Activated B cell treated with CpG ODN at 0.5 μM for 24 hours (primary cell): ENCODE measurements at regions not wholly inside any gene's neighbourhood (a gene's known extent, or its start where the extent isn't known, plus 50 kb on each side); places are given as distances from the start of the nearest gene placed in this dataset.

ENCODE experiments used
- ATAC-seq: fragments of 200-7000 bp; cut with Tn5 transposase; one replicate; pipeline ENCODE4 v1.10.0; 2021; ENCODE audit warnings: low read depth, mild to moderate bottlenecking, moderate library complexity
- CTCF ChIA-PET: fragments of 350-600 bp; sonication (Branson Sonifier 250); formaldehyde crosslinking; loops from one replicate; lab custom pipeline; 2021; ENCODE audit warnings: antibody characterized with exemption; lab: Charles Lee
- POLR2A ChIA-PET: fragments of 350-600 bp; sonication (Branson Sonifier 250); formaldehyde crosslinking; loops from one replicate; lab custom pipeline; 2021; ENCODE audit warnings: antibody characterized with exemption; lab: Charles Lee
- DNase-seq: peaks from one replicate; pipeline ENCODE4 v3.0.0; 2022
- H3K27ac Mint-ChIP-seq: one replicate; pipeline ENCODE4 v1.8.0; 2020; ENCODE audit warnings: mixed read lengths
- H3K27me3 Mint-ChIP-seq: one replicate; pipeline ENCODE4 v1.8.0; 2021; ENCODE audit warnings: mixed read lengths
- H3K36me3 Mint-ChIP-seq: one replicate; pipeline ENCODE4 v1.8.0; 2021; ENCODE audit warnings: low read depth, mixed read lengths
- H3K4me1 Mint-ChIP-seq: one replicate; pipeline ENCODE4 v1.8.0; 2021; ENCODE audit warnings: mixed read lengths
- H3K4me3 Mint-ChIP-seq: one replicate; pipeline ENCODE4 v1.8.0; 2020; ENCODE audit warnings: mild to moderate bottlenecking, mixed read lengths
- H3K9me3 Mint-ChIP-seq: one replicate; pipeline ENCODE4 v1.8.0; 2020; ENCODE audit warnings: mixed read lengths
- intact Hi-C: fragments of 100-400 bp; cut with micrococcal nuclease; formaldehyde crosslinking; loops from one replicate; pipeline ENCODE4 v1.15.1; 2024
- TF ChIP-seq, protein P1 (sequence below): fragments of 200-600 bp; IDR thresholded peaks from one replicate; pipeline ENCODE4 v1.8.0; 2022; ENCODE audit warnings: antibody characterized with exemption, mild to moderate bottlenecking

DNA sequence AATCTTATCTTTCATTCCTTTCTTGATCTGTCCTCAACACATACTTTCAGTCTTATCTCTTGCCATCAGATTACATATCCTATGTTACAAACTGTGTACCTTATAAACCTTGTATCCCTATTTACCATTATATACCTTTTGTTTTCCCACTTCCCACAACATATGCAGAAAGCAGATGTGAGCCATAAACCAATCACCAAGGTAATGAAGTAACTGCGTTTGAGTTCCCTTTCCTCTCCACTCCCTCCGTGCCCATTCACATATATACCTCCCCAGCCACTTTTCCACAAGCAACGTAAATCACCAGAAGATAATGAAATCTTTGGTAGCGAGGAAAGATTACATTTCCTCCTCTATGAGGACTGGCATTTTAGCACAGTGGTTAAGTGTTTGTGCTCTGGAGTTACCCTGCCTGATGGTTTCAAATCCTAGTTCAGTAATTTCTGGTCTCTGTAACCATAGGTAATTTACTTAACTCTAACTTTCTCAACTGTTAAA lies 55.5 kb upstream of the PHF14 start:
- H3K36me3 Mint-ChIP-seq = no peaks in the 10 kb centered on the region
- peaks cover 9% of the 10 kb centered on the region for H3K27me3 Mint-ChIP-seq
- H3K4me3 Mint-ChIP-seq = no peak overlapping the region
- intact Hi-C loops = no loop called here
- ChIA-PET CTCF (no interaction called here), POLR2A (no interaction called here)
- H3K9me3 Mint-ChIP-seq = no peaks in the 10 kb centered on the region
- no peaks in the 10 kb centered on the region for H3K4me1 Mint-ChIP-seq
- no peak overlapping the region for H3K27ac Mint-ChIP-seq
- ATAC-seq (no peak), DNase-seq (no peak)
- TF ChIP-seq, protein P1, sequence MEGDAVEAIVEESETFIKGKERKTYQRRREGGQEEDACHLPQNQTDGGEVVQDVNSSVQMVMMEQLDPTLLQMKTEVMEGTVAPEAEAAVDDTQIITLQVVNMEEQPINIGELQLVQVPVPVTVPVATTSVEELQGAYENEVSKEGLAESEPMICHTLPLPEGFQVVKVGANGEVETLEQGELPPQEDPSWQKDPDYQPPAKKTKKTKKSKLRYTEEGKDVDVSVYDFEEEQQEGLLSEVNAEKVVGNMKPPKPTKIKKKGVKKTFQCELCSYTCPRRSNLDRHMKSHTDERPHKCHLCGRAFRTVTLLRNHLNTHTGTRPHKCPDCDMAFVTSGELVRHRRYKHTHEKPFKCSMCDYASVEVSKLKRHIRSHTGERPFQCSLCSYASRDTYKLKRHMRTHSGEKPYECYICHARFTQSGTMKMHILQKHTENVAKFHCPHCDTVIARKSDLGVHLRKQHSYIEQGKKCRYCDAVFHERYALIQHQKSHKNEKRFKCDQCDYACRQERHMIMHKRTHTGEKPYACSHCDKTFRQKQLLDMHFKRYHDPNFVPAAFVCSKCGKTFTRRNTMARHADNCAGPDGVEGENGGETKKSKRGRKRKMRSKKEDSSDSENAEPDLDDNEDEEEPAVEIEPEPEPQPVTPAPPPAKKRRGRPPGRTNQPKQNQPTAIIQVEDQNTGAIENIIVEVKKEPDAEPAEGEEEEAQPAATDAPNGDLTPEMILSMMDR = no peak

- DNase-seq (no peak), ATAC-seq (no peak)
- Mint-ChIP-seq H3K4me3 (no peak overlapping the region), H3K36me3 (no peaks in the 10 kb centered on the region), H3K9me3 (no peaks in the 10 kb centered on the region), H3K27me3 (peaks cover 5% of the 10 kb centered on the region), H3K4me1 (no peaks in the 10 kb centered on the region), H3K27ac (no peak overlapping the region)
- TF ChIP-seq, protein P1 = no peak
- CTCF ChIA-PET = no interaction called here
- POLR2A ChIA-PET = no interaction called here
- intact Hi-C loops = no loop called here
Observed at GRCh38 chr7:10919923-10920322, 53.7 kb upstream of the PHF14 start.
